GM19455 (cell line): ENCODE measurements at regions not wholly inside any gene's neighbourhood (a gene's known extent, or its start where the extent isn't known, plus 50 kb on each side); places are given as distances from the start of the nearest gene placed in this dataset.
"Not testable (repeated sequence)": the region's sequence is repeated elsewhere in the genome, so short reads cannot be mapped to it uniquely, and the experiment has no call there.

ENCODE experiments used
- ATAC-seq: cut with Tn5 transposase; IDR thresholded peaks from one replicate; pipeline ENCODE4 v1.9.1; 2021; ENCODE audit not compliant: unreplicated experiment

DNA sequence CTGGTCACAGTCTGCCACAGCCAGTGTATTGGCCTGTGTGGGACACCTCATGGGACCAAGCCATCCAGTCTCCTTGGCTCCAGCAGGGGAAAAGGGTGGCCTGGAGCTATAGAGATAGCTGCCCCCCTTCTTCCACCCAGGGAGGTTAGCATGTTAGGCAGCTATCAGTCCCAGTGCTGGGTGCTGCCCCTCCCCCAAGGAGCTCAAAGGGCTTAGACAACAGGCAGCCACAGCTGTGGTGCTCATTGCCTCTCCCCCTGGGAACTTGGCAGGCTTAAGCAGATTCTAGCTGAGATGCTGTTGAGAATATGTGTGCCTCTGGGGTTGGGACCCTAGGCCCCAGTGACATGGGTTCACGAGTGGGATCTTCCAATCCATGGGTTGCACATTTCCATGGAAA is 226.0 kb upstream of the PTGER4 start:
- ATAC-seq: no peak

DNA sequence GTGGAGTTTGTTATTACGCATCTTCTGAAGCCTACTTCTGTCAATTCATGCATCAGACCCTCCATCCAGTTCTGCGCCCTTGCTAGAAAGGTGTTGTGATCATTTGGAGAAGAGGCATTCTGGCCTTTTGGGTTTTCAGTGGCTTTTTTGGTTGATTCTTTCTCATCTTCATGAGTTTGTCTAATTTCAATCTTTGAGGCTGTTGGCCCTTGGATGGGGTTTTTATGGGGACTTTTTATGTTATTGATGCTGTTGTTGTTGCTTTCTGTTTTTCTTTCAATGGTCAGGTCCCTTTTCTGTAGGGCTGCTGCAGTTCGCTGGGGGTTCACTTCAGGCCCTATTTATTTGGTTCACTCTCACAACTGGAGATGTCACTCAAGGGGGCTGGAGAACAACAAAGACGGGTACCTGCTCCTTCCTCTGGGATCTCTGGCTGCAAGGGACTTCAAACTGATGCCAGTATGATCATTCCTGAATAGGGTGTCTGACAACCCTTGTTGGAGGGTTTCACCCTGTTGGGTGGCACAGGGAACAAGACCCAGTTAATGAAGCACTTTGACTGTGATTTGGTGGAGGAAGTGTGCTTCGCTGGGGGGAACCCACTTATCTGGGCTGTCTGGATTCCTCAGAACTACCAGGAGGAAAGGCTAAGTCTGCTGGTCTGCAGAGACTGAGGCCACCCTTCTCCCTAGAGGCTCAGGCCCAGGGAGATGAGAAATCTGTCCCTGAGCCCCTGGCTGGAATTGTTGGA is 226.7 kb upstream of the PTGER4 start:
- no peak for ATAC-seq

DNA sequence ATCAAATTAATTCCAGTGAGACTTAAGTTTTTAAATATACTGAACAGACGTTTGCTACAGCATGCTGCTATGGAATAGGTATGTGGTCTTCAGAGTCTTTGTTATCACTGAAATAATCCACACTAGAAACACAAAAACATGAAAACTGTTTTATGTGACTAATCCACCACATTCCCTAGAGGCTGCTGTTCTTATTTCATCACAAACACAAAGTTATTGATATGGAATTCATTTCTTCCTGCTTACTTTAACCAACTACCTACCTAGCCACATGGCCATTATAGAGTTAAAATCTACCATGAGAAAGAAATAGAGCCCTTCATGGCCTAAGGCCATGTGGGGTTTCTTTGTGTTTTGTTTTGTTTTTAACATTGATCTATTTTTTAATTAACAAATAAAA is 232.3 kb upstream of the PTGER4 start:
- ATAC-seq: no peak

DNA sequence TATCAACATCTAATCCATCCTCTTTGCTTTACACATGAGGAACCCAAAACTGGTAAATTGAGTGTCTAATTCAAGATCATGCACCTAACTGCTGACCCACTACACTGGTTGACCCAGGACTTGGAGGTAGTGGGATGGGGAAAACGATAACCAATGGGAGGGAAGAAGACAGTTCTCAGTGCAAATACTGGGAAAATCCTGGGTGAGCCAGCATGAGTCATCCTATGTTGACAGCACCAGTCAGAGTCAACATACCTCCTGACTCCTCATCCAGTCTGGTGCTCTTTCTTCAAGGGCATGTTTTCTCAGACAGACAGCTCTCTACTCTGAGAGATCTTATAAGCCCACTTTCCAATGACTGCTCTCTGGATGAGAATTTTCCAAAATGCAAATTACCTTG is 232.8 kb upstream of the PTGER4 start:
- no peak for ATAC-seq

DNA sequence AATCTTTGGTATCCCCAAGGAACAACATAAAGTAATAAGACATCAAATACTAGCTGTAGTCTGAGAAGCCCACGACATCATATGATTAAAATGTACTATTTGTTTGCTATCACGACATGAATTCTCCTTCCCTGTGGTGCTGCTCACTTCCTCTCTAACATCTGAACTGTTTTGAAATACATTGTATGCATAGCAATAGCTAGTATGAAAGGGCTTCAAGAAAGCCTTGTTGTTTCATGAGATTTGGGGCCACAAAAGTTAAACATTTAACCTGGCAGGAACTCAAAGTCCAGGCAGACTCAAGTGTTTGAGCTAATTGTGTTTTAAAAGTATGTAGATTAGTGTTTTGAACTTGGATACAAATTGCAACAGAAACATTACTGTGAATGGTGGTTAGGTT is 237.4 kb upstream of the PTGER4 start:
- ATAC-seq: no peak

DNA sequence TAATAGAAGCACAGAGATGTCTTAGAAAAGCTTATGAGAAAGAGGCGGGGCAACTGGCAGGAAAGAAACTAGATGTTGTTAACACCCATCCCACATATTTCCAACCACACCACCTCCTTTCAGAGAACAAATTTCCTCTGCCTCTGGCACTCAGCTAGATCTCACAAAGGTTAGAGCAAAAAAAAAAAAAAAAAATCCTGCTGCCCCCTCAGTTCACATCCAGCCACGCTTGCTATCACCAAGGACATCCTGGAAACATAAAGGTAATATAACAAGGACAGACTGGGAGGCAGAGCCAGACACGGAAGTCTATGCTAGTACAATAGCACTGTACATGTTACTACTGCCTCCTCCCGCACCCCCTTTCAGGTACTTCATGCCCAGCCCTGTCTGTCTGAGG is 238.0 kb upstream of the PTGER4 start:
- no peak for ATAC-seq

DNA sequence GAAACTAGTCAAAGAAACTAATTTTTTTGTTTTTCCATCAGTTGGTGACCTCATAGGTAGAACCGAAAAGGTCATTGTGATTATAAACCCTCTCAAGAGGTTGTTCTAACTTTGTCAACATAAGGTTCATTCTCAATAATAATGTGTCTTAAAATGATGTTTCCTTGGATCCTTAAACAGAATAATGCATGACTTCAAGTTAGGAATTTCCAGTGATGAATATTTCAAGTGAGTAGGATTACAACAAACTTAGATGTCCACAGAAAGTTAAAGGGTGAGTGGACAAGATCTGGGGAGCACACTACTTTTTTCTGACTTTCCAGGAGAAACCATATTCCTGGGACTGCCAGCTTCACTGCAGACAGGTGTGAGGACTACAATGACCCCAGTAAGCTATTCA is 239.0 kb upstream of the PTGER4 start:
- ATAC-seq: no peak

DNA sequence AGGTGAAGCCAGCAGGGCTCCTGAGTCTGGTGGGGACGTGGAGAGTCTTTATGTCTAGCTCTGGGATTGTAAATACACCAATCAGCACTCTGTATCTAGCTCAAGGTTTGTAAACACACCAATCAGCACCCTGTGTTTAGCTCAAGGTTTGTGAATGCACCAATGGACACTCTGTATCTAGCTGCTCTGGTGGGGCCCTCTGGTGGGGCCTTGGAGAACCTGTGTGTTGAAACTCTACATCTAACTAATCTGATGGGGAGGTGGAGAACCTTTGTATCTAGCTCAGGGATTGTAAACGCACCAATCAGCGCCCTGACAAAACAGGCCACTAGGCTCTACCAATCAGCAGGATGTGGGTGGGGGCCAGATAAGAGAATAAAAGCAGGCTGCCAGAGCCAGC is 240.6 kb upstream of the PTGER4 start:
- not testable (repeated sequence) for ATAC-seq

DNA sequence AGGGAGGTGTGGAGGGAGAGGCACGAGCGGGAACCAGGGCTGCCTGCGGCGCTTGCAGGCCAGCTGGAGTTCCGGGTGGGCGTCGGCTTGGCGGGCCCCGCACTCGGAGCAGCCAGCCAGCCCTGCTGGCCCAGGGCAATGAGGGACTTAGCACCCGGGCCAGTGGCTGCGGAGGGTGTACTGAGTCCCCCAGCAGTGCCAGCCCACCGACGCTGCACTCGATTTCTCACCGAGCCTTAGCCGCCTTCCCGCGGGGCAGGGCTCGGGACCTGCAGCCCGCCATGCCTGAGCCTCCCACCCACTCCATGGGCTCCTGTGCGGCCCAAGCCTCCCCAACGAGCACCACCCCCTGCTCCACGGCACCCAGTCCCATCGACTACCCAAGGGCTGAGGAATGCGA is 241.1 kb upstream of the PTGER4 start:
- ATAC-seq: not testable (repeated sequence)

DNA sequence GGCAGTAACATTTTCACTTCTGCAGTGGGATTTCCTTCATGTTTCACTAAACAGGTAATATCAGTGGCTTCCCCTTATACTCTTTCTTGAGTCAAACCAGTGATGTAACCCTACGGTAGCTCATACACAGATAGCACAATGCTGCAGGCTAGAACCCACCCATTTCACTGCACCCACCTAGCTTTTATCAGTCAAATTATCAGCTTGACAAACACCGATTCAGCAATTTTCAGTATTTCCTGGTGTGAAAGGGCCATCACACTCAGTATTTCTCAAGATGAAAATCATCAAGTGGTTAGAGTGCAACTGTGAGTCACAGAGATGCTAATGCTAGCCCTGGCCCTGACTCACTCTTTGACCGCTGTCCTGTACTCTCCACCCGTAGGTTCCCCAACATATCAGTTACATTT is 242.3 kb upstream of the PTGER4 start:
- ATAC-seq: peak; percentile 41

DNA sequence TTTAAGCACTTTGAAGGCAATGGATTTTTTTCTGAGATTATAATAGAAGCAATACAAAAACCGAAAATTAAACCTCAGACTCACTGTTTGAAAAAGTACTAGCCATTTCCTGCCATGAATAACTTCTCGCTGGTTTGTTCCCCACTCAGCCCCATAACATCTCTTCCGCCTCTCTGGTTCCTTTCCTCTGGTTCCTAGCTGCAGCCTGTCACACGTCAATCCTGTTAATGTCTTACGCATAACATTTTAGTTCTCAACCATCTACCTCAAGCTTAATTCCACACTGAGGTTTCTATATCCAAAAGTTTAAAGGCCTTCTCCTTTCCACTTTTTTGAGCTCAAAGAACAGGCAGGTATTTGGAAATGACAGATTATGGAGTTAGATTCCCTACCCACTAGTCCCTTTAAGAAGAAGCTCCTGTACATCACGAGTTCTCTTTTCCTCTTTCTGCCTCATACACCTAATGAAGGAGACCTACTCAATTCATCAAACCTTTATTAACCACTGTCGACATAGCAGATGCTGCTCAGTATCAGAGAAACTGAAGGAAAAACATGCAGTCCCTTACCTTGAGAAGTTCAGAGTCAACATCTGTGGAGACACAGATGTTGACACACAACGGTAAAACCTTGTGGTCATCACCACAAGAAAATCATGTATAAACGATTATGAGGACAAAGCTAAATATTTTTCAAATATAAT is 243.0 kb upstream of the PTGER4 start:
- peak; percentile 57 for ATAC-seq

DNA sequence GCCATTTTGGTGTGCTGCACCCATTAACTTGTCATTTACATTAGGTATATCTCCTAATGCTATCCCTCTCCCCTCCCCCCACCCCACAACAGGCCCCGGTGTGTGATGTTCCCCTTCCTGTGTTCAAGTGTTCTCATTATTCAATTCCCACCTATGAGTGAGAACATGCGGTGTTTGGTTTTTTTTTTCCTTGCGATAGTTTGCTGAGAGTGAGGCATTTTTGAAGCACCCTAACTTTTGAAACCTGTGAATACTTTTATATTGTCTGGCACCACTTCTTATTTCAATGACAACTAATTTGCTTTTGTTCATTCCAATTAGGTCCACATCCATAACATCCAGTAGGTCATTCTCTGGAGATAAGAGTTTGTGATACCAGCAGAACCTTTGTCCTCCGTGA is 244.0 kb upstream of the PTGER4 start:
- not testable (repeated sequence) for ATAC-seq

DNA sequence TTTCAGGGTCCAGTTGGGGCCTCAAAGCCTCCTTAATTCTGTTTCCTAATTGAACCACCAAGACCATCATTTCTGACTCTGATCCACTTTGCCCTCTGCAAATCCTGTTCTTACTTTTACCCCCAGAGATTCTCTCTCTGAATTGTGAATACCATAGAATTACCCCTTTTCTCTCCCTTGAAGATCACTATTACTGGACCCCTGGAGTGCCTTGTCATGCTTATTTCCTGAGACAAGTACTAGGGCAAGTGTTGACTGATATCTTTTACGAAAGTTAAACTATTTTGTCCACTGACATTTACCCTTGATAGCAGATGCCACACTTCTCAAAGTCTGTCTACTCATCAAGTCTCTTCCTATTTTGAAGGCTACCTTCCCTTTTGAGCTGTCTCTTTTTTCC is 246.9 kb upstream of the PTGER4 start:
- no peak for ATAC-seq

DNA sequence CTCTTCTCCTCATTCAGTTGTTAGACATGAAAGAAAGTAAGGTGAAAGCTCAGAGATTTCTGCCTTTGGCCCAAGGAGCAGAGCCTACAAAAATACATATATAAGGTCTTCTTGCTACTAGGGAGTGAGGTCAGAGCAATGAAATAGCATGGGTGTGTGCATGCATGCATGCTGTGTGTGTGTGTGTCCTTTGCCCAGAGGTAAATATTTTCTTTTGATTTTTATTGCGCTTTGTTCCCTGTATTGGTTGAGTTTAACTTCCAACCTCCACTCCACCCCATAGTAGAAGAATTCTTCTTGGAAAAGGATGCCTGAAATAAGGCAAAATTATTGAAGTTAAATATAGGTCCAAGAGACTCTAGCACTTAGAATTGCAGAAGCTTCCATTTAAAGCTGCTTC is 248.0 kb upstream of the PTGER4 start:
- ATAC-seq: no peak

DNA sequence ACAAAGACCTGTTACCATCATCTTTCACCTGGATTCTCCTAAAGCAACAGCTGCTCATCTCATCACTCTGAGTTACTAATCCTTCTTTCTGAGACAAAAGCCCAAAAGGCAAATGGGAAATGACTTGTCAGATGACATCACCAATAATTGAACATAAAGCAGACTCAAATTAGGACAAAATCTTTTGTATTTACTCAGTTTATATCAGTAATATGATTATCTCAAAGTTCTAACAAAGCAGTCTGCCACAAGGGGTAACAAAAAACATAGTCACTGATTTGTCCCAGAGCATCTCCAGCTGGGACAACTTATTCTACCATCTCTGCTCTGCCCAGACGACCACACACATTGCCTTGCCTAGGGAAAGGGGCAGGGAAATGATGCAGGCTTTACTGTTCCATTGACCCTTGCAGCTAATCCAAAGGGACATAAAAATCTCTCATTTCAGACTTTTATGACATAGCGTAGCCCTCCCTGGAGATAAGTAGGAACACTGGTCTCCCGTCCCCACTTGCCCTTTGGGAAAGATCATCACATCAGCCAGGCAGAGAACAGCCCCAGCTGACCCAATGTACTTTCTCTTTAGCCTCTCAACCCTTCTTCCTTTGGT is 249.5 kb upstream of the PTGER4 start:
- ATAC-seq: no peak

DNA sequence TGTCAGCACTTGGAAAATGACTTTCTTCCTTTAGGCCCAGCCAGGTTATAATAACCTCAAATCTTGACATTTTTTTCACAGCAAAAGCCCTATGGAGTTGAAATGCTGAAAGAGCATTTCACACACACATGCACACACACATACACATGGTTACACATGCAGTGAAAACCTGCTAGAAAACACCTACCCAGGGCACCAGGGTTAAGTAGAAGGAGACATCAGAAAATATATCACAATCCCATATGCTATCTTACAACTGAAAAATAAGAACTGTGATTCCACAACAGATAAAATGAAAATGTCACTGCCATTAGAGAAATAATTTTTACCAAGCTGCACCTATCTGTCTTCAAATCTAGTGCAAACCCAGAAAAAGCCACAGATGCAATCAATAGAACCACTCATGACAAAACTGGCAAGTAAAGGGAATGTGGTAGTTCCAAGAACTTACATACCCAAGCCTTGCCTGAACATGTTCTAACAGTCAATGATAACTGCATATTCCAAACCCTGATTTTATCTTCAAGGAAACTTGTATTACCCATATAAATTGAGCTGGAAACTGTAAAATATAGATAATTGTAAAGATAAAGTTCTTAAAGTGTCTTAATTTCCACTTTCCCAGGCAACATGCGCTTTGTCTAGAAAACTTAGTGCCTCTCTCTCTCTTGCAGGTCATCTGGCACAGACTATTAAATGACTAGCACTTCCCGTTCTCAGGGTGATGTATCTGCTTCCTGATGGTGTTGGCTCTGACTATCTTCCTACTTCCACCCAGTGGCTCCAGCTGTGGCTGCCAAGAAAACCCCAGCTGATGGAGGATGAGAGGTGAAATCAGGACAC is 250.2 kb upstream of the PTGER4 start:
- ATAC-seq: no peak

DNA sequence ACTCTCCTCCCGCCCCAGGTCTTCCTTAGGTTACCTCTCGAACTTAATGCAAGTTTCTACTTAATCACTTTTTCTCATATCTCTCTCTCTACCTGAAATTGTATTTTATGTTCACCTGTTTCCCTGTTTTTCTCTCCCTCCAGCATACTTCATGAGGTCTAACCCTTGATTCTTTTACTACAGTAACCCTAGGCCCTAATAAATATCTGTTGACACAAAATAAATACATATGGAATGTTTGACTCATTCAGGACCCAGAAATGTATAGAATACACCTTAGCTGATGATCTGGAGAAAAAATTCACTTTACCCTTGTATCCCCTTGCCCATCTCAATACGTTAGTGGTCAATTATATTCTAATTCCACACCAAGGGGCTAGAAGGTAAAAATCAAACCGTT is 250.9 kb upstream of the PTGER4 start:
- ATAC-seq: no peak

DNA sequence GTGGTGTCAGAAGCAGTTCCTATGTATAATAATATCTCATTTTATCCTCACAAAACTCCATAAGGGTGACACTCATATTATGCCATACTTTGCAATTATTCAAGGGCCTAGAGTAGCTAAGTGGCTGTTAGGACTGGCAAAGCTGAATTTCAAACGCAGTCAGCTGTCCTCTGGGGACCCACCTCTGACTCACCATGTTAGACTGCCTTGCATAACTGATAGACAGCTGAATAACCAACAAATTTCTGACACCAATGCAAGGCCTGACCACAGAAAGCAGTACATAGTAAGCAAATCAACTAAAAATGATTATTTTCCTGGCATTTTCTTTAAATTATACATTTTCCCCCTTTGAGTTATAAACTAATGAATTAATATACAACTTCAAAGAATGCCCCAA is 251.6 kb upstream of the PTGER4 start:
- ATAC-seq: no peak

DNA sequence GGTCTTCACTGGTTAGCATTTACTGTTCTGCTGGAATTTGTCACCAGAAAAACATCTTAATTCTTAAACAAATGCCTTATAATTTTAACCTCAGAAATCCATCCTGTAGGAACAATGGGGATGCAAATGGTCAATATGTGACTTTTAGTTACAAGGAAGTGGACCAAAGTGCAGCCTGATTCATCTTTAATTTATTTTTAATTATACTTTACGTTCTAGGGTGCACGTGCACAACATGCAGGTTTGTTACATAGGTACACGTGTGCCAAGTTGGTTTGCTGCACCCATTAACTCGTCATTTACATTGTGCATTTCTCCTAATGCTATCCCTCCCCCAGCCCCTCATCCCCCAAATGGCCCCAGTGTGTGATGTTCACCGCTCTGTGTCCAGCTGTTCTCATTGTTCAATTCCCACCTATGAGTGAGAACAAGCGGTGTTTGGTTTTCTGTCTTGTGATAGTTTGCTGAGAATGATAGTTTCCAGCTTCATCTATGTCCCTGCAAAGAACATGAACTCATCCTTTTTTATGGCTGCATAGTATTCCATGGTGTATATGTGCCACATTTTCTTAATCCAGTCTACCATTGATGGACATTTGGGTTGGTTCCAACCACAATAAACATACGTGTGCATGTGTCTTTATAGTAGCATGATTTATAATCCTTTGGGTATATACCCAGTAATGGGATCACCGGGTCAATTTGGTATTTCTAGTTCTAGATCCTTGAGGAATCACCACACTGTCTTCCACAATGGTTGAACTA is 262.5 kb upstream of the PTGER4 start:
- not testable (repeated sequence) for ATAC-seq

DNA sequence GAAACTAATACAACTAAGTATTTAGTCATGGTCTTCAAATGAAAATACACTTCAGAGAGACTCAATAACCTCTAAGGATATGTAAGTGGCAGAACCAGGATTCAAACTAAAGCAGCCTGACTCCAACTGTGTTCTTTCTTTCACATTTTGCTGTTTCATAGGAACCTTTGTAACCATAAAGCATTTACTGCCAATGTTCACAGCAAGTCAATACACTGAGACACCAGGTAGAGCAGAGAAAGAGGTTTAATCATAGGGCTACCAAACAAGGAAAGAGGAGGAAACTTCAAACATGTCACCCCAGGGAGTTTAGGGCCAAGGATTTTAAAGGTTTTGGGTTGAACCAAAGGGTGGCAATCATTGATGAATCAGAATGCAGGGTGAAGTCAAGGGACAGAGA is 263.1 kb upstream of the PTGER4 start:
- no peak for ATAC-seq

DNA sequence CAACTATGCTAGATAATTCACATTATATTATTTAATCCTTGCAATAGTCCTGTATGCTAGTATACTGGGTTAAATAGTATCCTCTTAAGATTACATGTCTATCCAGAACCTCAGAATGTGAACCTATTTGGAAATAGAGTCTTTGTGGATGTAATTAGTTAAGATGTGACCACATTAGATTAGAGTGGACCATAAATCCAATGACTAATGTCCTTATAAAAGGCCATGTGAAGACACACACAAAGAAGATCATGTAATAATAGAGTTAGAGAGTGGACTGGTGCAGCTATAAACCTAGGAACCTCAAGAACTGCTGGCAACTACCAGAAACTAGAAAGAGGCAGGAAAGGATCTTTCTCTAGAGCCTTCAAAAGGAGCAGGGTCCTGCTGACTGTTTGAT is 263.6 kb upstream of the PTGER4 start:
- ATAC-seq: no peak
